OCI-LY3 (cell line): ENCODE measurements at regions not wholly inside any gene's neighbourhood (a gene's known extent, or its start where the extent isn't known, plus 50 kb on each side); places are given as distances from the start of the nearest gene placed in this dataset.

Experiments
- H2AFZ ChIP-seq: fragments of 200-600, 300-600 bp; shearing (Covaris generic); 2 replicates; pipeline ENCODE4 v1.6.0; 2014; ENCODE audit warnings: antibody characterized with exemption, low read depth, low read length
- H3K27ac ChIP-seq: fragments of 200-600, 300-600 bp; sonication (generic); 2 replicates; pipeline ENCODE4 v1.5.1; 2014; ENCODE audit warnings: mild to moderate bottlenecking, low read length, moderate library complexity, mixed read lengths
- H3K27me3 ChIP-seq: fragments of 200-600, 300-600 bp; sonication (generic); 2 replicates; pipeline ENCODE4 v1.6.1; 2014; ENCODE audit warnings: low read depth, low read length, mixed read lengths
- H3K36me3 ChIP-seq: fragments of 200-600, 300-600 bp; sonication (generic); replicated peaks from 2 replicates; pipeline ENCODE3; 2014; ENCODE audit warnings: low read depth, low read length, mixed read lengths
- H3K4me1 ChIP-seq: fragments of 300-600, 200-600 bp; sonication (generic); 2 replicates; pipeline ENCODE4 v1.6.1; 2014; ENCODE audit warnings: low read length, mixed read lengths
- H3K4me2 ChIP-seq: fragments of 200-600, 300-600 bp; sonication (generic); 2 replicates; pipeline ENCODE4 v1.6.1; 2014; ENCODE audit warnings: low read length, mixed read lengths
- H3K4me3 ChIP-seq: fragments of 300-600, 200-600 bp; sonication (generic); 2 replicates; pipeline ENCODE4 v1.5.1; 2014; ENCODE audit warnings: antibody characterized with exemption, mild to moderate bottlenecking, low read length, moderate library complexity
- H3K79me2 ChIP-seq: fragments of 300-600, 200-600 bp; shearing (Covaris generic); 2 replicates; pipeline ENCODE4 v1.6.1; 2014; ENCODE audit warnings: mild to moderate bottlenecking, low read length, mixed read lengths
- H3K9ac ChIP-seq: fragments of 300-600, 200-600 bp; shearing (Covaris generic); 2 replicates; pipeline ENCODE4 v1.6.0; 2014; ENCODE audit warnings: mild to moderate bottlenecking, low read length, moderate library complexity
- H3K9me3 ChIP-seq: fragments of 200-600, 300-600 bp; shearing (Covaris generic); 2 replicates; pipeline ENCODE4 v1.6.1; 2014; ENCODE audit warnings: low read length, mixed read lengths; ENCODE audit not compliant: insufficient read depth
- H4K20me1 ChIP-seq: fragments of 200-600, 300-600 bp; sonication (generic); 2 replicates; pipeline ENCODE4 v1.6.1; 2016; ENCODE audit warnings: low read length, mixed read lengths; ENCODE audit not compliant: insufficient read depth
- CTCF ChIP-seq: fragments of 200-600, 300-600 bp; sonication (generic); IDR thresholded peaks from 2 replicates; pipeline ENCODE4 v1.5.1; 2014; ENCODE audit warnings: antibody characterized with exemption, low read length, low read depth
- EZH2phosphoT487 ChIP-seq: fragments of 200-600 bp; shearing (Covaris generic); IDR thresholded peaks from 2 replicates; pipeline ENCODE4 v1.6.1; 2018; ENCODE audit warnings: antibody characterized with exemption, mixed run types, low read depth

DNA sequence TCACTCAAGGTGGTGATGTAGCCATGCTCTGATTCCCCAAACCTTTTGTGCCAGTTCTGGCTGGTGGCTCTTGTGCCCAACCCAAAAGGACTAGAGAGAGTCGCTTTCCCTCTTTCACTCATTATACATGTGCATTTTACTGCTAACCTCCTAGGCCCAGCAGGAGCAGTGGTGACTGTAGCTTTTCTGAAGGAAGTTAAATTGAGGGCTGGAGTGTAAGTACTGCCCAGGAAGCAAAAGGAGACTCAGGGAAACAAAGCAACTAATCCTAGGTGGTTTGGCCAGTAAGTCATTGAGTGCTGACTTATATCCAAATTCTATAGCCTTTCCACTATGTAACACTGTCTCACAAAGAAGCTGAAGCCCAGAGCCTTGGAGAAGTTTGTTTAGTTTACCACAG is 194.4 kb upstream of the ZNF462 start:
- TF ChIP-seq CTCF (no peak), EZH2phosphoT487 (no peak)
- Histone ChIP-seq H2AFZ (no peak overlapping the region), H3K9me3 (no peaks in the 10 kb centered on the region), H4K20me1 (no peaks in the 10 kb centered on the region), H3K27me3 (no peaks in the 10 kb centered on the region; the same call in 1 of the 2 replicates), H3K79me2 (no peaks in the 10 kb centered on the region), H3K27ac (no peak overlapping the region), H3K9ac (no peak overlapping the region), H3K4me3 (no peak overlapping the region), H3K36me3 (no peaks in the 10 kb centered on the region), H3K4me2 (no peak overlapping the region), H3K4me1 (no peaks in the 10 kb centered on the region)

GRCh38 chr9:106669835-106670234 is 193.1 kb upstream of the ZNF462 start:
- Histone ChIP-seq H3K27me3 (peaks cover 4% of the 10 kb centered on the region; the same call in 1 of the 2 replicates), H3K36me3 (no peaks in the 10 kb centered on the region)
- TF ChIP-seq EZH2phosphoT487 (no peak), CTCF (no peak)

GRCh38 chr9:106670418-106670817 is 192.5 kb upstream of the ZNF462 start:
- no peak overlapping the region for H2AFZ ChIP-seq
- H4K20me1 ChIP-seq = no peaks in the 10 kb centered on the region
- no peaks in the 10 kb centered on the region for H3K79me2 ChIP-seq
- H3K36me3 ChIP-seq = no peaks in the 10 kb centered on the region
- no peaks in the 10 kb centered on the region for H3K4me1 ChIP-seq
- H3K27me3 ChIP-seq = peaks cover 4% of the 10 kb centered on the region; the same call in 1 of the 2 replicates
- no peak overlapping the region for H3K4me3 ChIP-seq
- TF ChIP-seq CTCF = no peak
- no peak for TF ChIP-seq EZH2phosphoT487
- H3K9ac ChIP-seq = no peak overlapping the region
- H3K4me2 ChIP-seq = no peak overlapping the region
- no peak overlapping the region for H3K27ac ChIP-seq
- no peaks in the 10 kb centered on the region for H3K9me3 ChIP-seq

More at GRCh38 chr9:106669835-106670234, 193.1 kb upstream of the ZNF462 start:
- Histone ChIP-seq H4K20me1 (no peaks in the 10 kb centered on the region), H2AFZ (no peak overlapping the region), H3K79me2 (no peaks in the 10 kb centered on the region), H3K4me3 (no peak overlapping the region), H3K9me3 (no peaks in the 10 kb centered on the region), H3K4me2 (no peak overlapping the region), H3K27ac (no peak overlapping the region), H3K4me1 (no peaks in the 10 kb centered on the region), H3K9ac (no peak overlapping the region)

- TF ChIP-seq EZH2phosphoT487 = no peak
- TF ChIP-seq CTCF = no peak
- H3K4me3 ChIP-seq = no peak overlapping the region
- peaks cover 4% of the 10 kb centered on the region; the same call in 1 of the 2 replicates for H3K27me3 ChIP-seq
- no peaks in the 10 kb centered on the region for H3K4me1 ChIP-seq
- H3K36me3 ChIP-seq = no peaks in the 10 kb centered on the region
- H3K9me3 ChIP-seq = no peaks in the 10 kb centered on the region
- no peak overlapping the region for H3K27ac ChIP-seq
- no peak overlapping the region for H3K4me2 ChIP-seq
- no peaks in the 10 kb centered on the region for H4K20me1 ChIP-seq
- H2AFZ ChIP-seq = no peak overlapping the region
- no peaks in the 10 kb centered on the region for H3K79me2 ChIP-seq
- no peak overlapping the region for H3K9ac ChIP-seq
Measured at GRCh38 chr9:106675780-106676179, 187.2 kb upstream of the ZNF462 start.
